ENCODE measurements at regions not wholly inside any gene's neighbourhood (a gene's known extent, or its start where the extent isn't known, plus 50 kb on each side); places are given as distances from the start of the nearest gene placed in this dataset.

GRCh38 chr14:98726585-98727405, 545.2 kb downstream of the BCL11B start:
- TF ChIP-seq CTCF (IDR thresholded peaks at IDR 0.05): no peak
- TF ChIP-seq POLR2A (IDR thresholded peaks at IDR 0.05): no peak
- TF ChIP-seq EP300 (IDR thresholded peaks at IDR 0.05): no peak
